ENCODE measurements at regions not wholly inside any gene's neighbourhood (a gene's known extent, or its start where the extent isn't known, plus 50 kb on each side); places are given as distances from the start of the nearest gene placed in this dataset.

GRCh38 chr6:18785810-18786490, 398.8 kb downstream of the RNF144B start:
- Histone ChIP-seq H4K8ac (ENCODE audit: extremely low read depth, insufficient read depth, low read length) (no peak overlapping the region), H3K56ac (replicated peaks; ENCODE audit: insufficient read length, low read depth, low read length) (no peak overlapping the region), H3K27me3 (replicated peaks in 1 of 4; ENCODE audit: control insufficient read depth in 3 of 4, extremely low read depth in 1 of 4, insufficient read depth in 3 of 4, low read length in 3 of 4) (no peaks in the 10 kb centered on the region), H2BK12ac (ENCODE audit: low read depth, low read length) (no peak overlapping the region), H3K9ac (replicated peaks in 1 of 4; ENCODE audit: extremely low read depth in 1 of 4, low read depth in 3 of 4, low read length in 3 of 4) (no peak overlapping the region), H3K79me2 (ENCODE audit: control insufficient read depth in 1 of 2, insufficient read depth in 2 of 2, low read length in 2 of 2) (no peaks in the 10 kb centered on the region), H3K4me2 (ENCODE audit: insufficient read depth in 1 of 2, low read depth in 2 of 2, low read length in 2 of 2) (no peak overlapping the region), H3K23ac (ENCODE audit: insufficient read length) (no peak overlapping the region), H4K5ac (ENCODE audit: insufficient read length, low read depth, low read length) (no peak overlapping the region), H2AFZ (ENCODE audit: low read length) (no peak overlapping the region), H3K4me1 (replicated peaks in 1 of 4; ENCODE audit: control insufficient read depth in 3 of 4, insufficient read depth in 4 of 4, low read length in 3 of 4) (no peaks in the 10 kb centered on the region), H2BK5ac (ENCODE audit: low read depth, low read length) (no peak overlapping the region), H2BK15ac (ENCODE audit: low read length) (no peak overlapping the region), H3K27ac (ENCODE audit: low read depth, low read length) (no peak overlapping the region), H3K18ac (ENCODE audit: extremely low read depth, low read length) (no peak overlapping the region), H3K23me2 (ENCODE audit: low read depth, low read length) (no peaks in the 10 kb centered on the region), H3K36me3 (ENCODE audit: control insufficient read depth in 2 of 4, insufficient read depth in 4 of 4, low read length in 3 of 4) (no peaks in the 10 kb centered on the region), H3K4ac (replicated peaks; ENCODE audit: insufficient read length, low read depth, low read length) (no peak overlapping the region), H3K79me1 (ENCODE audit: low read depth, low read length) (no peaks in the 10 kb centered on the region), H2BK120ac (replicated peaks; ENCODE audit: low read depth, low read length) (no peak overlapping the region), H3K9me3 (ENCODE audit: insufficient read depth in 2 of 2, low read depth in 1 of 2, low read length in 1 of 2) (peaks cover 3 to 4% of the 10 kb centered on the region in 2 experiments; a peak in 2 of 4 replicates), H4K20me1 (replicated peaks in 1 of 2; ENCODE audit: control insufficient read depth in 1 of 2, insufficient read depth in 2 of 2, low read length in 2 of 2) (no peaks in the 10 kb centered on the region), H4K91ac (replicated peaks; ENCODE audit: insufficient read length, low read length) (no peak overlapping the region), H3K14ac (ENCODE audit: insufficient read length) (no peak overlapping the region), H3K4me3 (ENCODE audit: extremely low read depth in 1 of 4, insufficient read depth in 2 of 4, low read depth in 3 of 4, low read length in 4 of 4) (no peak overlapping the region), H2AK5ac (ENCODE audit: low read depth, low read length) (no peak overlapping the region), H2BK20ac (ENCODE audit: low read length) (no peak overlapping the region)
- CTCF ChIA-PET (ENCODE audit: partially characterized antibody), result no interaction called here
- TF ChIP-seq ATF2 (IDR thresholded peaks at IDR 0.05; ENCODE audit: low read length) (no peak), TBP (IDR thresholded peaks at IDR 0.05; ENCODE audit: low read depth, low read length) (no peak), JUN (IDR thresholded peaks at IDR 0.05; ENCODE audit: low read depth, low read length) (no peak), RNF2 (IDR thresholded peaks at IDR 0.05; ENCODE audit: borderline replicate concordance, low read depth, low read length, missing control alignments, poor library complexity, severe bottlenecking) (no peak), JUND (IDR thresholded peaks at IDR 0.05; ENCODE audit: low read length) (no peak), KDM1A (IDR thresholded peaks at IDR 0.05; ENCODE audit: borderline replicate concordance, low read length) (no peak), SIRT6 (IDR thresholded peaks at IDR 0.05; ENCODE audit: low read length) (no peak), MAFK (IDR thresholded peaks at IDR 0.05; ENCODE audit: low read depth, low read length) (no peak), ASH2L (IDR thresholded peaks at IDR 0.05; ENCODE audit: low read length) (no peak), BRCA1 (IDR thresholded peaks at IDR 0.05; ENCODE audit: low read depth, low read length) (no peak)
- FAIRE-seq (no peak), DNase-seq (ENCODE audit: low read depth in 1 of 2, low spot score in 2 of 2) (no peak)
- POLR2A ChIA-PET (ENCODE audit: partially characterized antibody), result no interaction called here
- WGBS, 2 experiments (ENCODE audit: extremely low coverage in 1 of 2, insufficient coverage in 1 of 2, insufficient read length in 1 of 2, insufficient replicate concordance in 2 of 2, low coverage in 1 of 2, low lambda C conversion rate in 2 of 2, missing lambda C conversion rate in 1 of 2), result 78% methylated on average over 2 of the region's 2 CpGs; no CpG with 5 or more reads in 1 of the 2 experiments

Data from H1 (cell line).